HG02763 (cell line): ENCODE measurements at regions not wholly inside any gene's neighbourhood (a gene's known extent, or its start where the extent isn't known, plus 50 kb on each side); places are given as distances from the start of the nearest gene placed in this dataset.
"Not testable (repeated sequence)": the region's sequence is repeated elsewhere in the genome, so short reads cannot be mapped to it uniquely, and the experiment has no call there.

Experiments
- ATAC-seq: cut with Tn5 transposase; IDR thresholded peaks from one replicate; pipeline ENCODE4 v1.9.1; 2021; ENCODE audit warnings: mild to moderate bottlenecking, moderate library complexity; ENCODE audit not compliant: unreplicated experiment

DNA sequence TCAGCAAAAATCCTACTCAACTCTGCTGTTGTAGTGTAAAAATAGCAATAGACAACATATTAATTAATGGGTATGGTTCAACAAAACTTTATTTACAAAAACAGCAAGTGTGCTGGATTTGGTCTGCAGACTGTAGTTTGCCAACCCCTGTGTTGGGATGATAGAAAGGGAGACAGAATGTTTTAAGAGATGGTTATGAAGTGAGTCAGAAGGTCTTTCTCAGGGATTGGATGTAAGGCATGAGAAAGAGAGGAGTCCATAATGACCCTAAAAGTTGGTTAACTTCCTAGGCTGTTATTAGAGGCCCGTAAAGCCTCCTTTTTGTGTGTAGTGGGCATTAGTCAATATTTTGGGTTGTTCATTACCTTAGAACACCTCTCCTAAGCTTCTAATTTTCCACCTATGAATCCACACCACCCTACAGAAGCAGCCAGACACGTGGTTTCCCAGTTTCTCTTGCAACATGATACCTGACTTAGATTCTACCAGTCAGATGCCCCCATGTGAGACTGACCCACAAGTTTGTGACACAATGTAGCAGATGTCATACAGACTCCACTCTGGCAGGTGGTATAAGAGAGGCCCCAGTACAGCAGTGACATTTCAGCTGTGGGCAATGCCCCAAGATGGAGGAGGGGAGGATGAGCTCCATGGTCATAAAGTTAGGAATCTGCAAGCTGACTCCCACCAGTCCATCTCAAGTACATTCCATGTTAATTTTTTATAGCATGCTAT lies 1015.6 kb downstream of the KCNMA1 start:
- no peak for ATAC-seq

DNA sequence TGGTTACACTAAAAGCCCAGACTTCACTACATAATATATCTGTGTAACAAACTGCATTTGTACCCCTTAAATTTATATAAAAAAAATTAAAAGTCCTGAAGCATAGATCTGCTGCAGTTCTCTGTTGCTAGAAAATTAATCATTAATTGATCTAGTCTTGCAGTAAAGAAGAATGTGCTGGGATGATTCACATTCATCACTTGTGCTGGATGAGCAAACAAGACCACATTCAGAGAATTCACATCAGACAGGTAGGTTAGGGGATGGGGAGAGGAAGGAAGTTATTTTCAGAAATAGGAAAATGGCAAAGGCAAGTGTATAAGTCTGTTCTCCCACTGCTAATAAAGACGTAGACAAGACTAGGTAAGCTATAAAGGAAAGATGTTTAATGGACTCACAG lies 1019.0 kb downstream of the KCNMA1 start:
- ATAC-seq = no peak

DNA sequence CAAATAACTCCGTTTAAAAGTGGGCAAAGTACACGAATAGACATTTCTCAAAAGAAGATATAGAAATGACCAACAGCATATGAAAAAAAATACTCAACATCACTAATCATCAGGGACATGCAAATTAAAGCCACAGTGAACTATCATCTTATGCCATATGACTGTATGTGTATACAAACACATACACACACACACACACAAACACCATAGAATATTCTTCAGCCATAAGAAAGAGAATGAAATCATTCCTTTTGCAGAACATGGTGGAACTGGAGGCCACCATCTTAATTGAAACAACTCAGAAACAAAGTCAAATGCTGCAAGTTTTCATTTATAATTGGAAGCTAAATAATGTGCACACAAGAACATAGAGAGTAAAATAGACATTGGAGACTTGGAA lies 1019.4 kb downstream of the KCNMA1 start:
- ATAC-seq = no peak

DNA sequence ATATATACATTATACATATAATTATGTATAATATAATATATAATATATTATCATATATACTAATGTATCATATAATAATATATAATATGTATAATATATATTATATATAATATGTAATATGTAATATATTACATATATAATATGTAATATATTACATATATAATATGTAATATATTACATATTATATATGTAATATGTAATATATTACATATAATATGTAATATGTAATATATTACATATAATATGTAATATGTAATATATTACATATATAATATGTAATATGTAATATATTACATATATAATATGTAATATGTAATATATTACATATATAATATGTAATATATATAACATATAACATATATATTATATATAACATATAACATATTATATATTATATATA lies 1020.9 kb downstream of the KCNMA1 start:
- ATAC-seq = not testable (repeated sequence)

DNA sequence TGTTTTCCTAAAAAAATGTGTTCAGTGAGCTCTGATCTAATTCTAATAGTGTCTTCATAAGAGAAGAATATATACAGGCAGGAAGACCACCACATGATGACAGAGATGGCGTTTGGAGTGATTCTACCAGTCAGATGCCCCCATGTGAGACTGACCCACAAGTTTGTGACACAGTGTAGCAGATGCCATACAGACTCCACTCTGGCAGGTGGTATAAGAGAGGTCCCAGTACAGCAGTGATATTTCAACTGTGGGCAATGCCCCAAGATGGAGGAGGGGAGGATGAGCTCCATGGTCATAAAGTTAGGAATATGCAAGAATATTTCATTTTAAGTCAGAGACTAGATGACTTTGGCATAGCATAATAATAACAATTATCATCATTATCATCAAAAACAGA lies 1022.6 kb downstream of the KCNMA1 start:
- ATAC-seq = no peak
